ENCODE measurements at regions not wholly inside any gene's neighbourhood (a gene's known extent, or its start where the extent isn't known, plus 50 kb on each side); places are given as distances from the start of the nearest gene placed in this dataset.

- WGBS (ENCODE audit: low lambda C conversion rate, missing lambda C conversion rate) = 74% methylated on average over 14 of the region's 14 CpGs
- H3K9me2 ChIP-seq (replicated peaks; ENCODE audit: insufficient read depth) = no peaks in the 10 kb centered on the region
These were observed 242.7 kb downstream of the BCL11B start for GRCh38 chr14:99029145-99029915.

GRCh38 chr14:99029916-99030305, 242.1 kb downstream of the BCL11B start:
- Histone ChIP-seq H3K79me2 (no peaks in the 10 kb centered on the region), H3K4me2 (no peak overlapping the region), H3K4me3 (no peak overlapping the region), H3K4me1 (ENCODE audit: insufficient read depth) (no peaks in the 10 kb centered on the region), H2AFZ (no peak overlapping the region), H4K20me1 (ENCODE audit: insufficient read depth, poor library complexity, severe bottlenecking) (no peaks in the 10 kb centered on the region), H3K9me3 (ENCODE audit: low read depth) (no peaks in the 10 kb centered on the region), H3K9me2 (replicated peaks; ENCODE audit: insufficient read depth) (no peaks in the 10 kb centered on the region), H3K27me3 (no peaks in the 10 kb centered on the region), H3K36me3 (replicated peaks; ENCODE audit: insufficient read depth, low read depth) (no peaks in the 10 kb centered on the region), H3K27ac (no peak overlapping the region)
- TF ChIP-seq, protein P1, sequence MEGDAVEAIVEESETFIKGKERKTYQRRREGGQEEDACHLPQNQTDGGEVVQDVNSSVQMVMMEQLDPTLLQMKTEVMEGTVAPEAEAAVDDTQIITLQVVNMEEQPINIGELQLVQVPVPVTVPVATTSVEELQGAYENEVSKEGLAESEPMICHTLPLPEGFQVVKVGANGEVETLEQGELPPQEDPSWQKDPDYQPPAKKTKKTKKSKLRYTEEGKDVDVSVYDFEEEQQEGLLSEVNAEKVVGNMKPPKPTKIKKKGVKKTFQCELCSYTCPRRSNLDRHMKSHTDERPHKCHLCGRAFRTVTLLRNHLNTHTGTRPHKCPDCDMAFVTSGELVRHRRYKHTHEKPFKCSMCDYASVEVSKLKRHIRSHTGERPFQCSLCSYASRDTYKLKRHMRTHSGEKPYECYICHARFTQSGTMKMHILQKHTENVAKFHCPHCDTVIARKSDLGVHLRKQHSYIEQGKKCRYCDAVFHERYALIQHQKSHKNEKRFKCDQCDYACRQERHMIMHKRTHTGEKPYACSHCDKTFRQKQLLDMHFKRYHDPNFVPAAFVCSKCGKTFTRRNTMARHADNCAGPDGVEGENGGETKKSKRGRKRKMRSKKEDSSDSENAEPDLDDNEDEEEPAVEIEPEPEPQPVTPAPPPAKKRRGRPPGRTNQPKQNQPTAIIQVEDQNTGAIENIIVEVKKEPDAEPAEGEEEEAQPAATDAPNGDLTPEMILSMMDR (IDR thresholded peaks at IDR 0.05; ENCODE audit: poor library complexity) = no peak
- no peak for TF ChIP-seq EZH2phosphoT487 (IDR thresholded peaks at IDR 0.05; ENCODE audit: low read depth, severe bottlenecking, unreplicated experiment)
- no peak for TF ChIP-seq EZH2 (IDR thresholded peaks at IDR 0.05; ENCODE audit: borderline replicate concordance)
- DNase-seq (ENCODE audit: low spot score) = no peak
- WGBS (ENCODE audit: low lambda C conversion rate, missing lambda C conversion rate) = 78% methylated on average over 5 of the region's 5 CpGs

More at GRCh38 chr14:99029145-99029915, 242.7 kb downstream of the BCL11B start:
- Histone ChIP-seq H4K20me1 (ENCODE audit: insufficient read depth, poor library complexity, severe bottlenecking) (no peaks in the 10 kb centered on the region), H3K27me3 (no peaks in the 10 kb centered on the region), H3K9me3 (ENCODE audit: low read depth) (no peaks in the 10 kb centered on the region), H3K36me3 (replicated peaks; ENCODE audit: insufficient read depth, low read depth) (no peaks in the 10 kb centered on the region), H3K4me1 (ENCODE audit: insufficient read depth) (no peaks in the 10 kb centered on the region), H2AFZ (no peak overlapping the region), H3K4me3 (no peak overlapping the region), H3K79me2 (no peaks in the 10 kb centered on the region), H3K27ac (no peak overlapping the region), H3K4me2 (no peak overlapping the region)
- no peak for DNase-seq (ENCODE audit: low spot score)
- no peak for TF ChIP-seq EZH2phosphoT487 (IDR thresholded peaks at IDR 0.05; ENCODE audit: low read depth, severe bottlenecking, unreplicated experiment)
- TF ChIP-seq, protein P1 (IDR thresholded peaks at IDR 0.05; ENCODE audit: poor library complexity) = peak; percentile 16

GRCh38 chr14:99030454-99030853, 241.5 kb downstream of the BCL11B start:
- TF ChIP-seq EZH2 (IDR thresholded peaks at IDR 0.05; ENCODE audit: borderline replicate concordance) (no peak), EZH2phosphoT487 (IDR thresholded peaks at IDR 0.05; ENCODE audit: low read depth, severe bottlenecking, unreplicated experiment) (no peak)
- TF ChIP-seq, protein P1 (IDR thresholded peaks at IDR 0.05; ENCODE audit: poor library complexity) = no peak
- Histone ChIP-seq H3K27ac (no peak overlapping the region), H3K4me2 (no peak overlapping the region), H3K79me2 (no peaks in the 10 kb centered on the region), H3K4me3 (no peak overlapping the region), H3K27me3 (no peaks in the 10 kb centered on the region), H2AFZ (no peak overlapping the region), H3K9me2 (replicated peaks; ENCODE audit: insufficient read depth) (no peaks in the 10 kb centered on the region), H3K36me3 (replicated peaks; ENCODE audit: insufficient read depth, low read depth) (no peaks in the 10 kb centered on the region), H3K9me3 (ENCODE audit: low read depth) (no peaks in the 10 kb centered on the region), H3K4me1 (ENCODE audit: insufficient read depth) (peaks cover under 1% of the 10 kb centered on the region), H4K20me1 (ENCODE audit: insufficient read depth, poor library complexity, severe bottlenecking) (no peaks in the 10 kb centered on the region)
- 89% methylated on average over 2 of the region's 2 CpGs for WGBS (ENCODE audit: low lambda C conversion rate, missing lambda C conversion rate)
- DNase-seq (ENCODE audit: low spot score) = no peak
